Nephron (organoid): ENCODE measurements at regions not wholly inside any gene's neighbourhood (a gene's known extent, or its start where the extent isn't known, plus 50 kb on each side); places are given as distances from the start of the nearest gene placed in this dataset.
"Not testable (repeated sequence)": the region's sequence is repeated elsewhere in the genome, so short reads cannot be mapped to it uniquely, and the experiment has no call there.

Experiments
- H3K27ac Mint-ChIP-seq, 3 experiments: 2 replicates each; pipeline ENCODE4 v1.8.0; 2020; ENCODE audit warnings: mixed read lengths in 3 of 3, mild to moderate bottlenecking in 2 of 3, moderate library complexity in 1 of 3
- H3K27me3 Mint-ChIP-seq: 2 replicates; pipeline ENCODE4 v1.8.0; 2021; ENCODE audit warnings: low read depth, mild to moderate bottlenecking, moderate library complexity, mixed read lengths
- H3K36me3 Mint-ChIP-seq: 2 replicates; pipeline ENCODE4 v1.8.0; 2020; ENCODE audit warnings: low read depth, mixed read lengths
- H3K4me1 Mint-ChIP-seq: 2 replicates; pipeline ENCODE4 v1.8.0; 2020; ENCODE audit warnings: mixed read lengths
- H3K4me3 Mint-ChIP-seq, 3 experiments: 2 replicates each; pipeline ENCODE4 v1.8.0; 2020; ENCODE audit warnings: mild to moderate bottlenecking in 3 of 3, mixed read lengths in 3 of 3, moderate library complexity in 2 of 3
- H3K9me3 Mint-ChIP-seq: 2 replicates; pipeline ENCODE4 v1.8.0; 2020; ENCODE audit warnings: mixed read lengths
- TF ChIP-seq, protein P1 (sequence below), 3 experiments: fragments of 200-600 bp; sonication (generic); IDR thresholded peaks; one replicate each; pipeline ENCODE4 v1.5.0; 2021; ENCODE audit warnings: antibody characterized with exemption in 3 of 3; ENCODE audit not compliant: unreplicated experiment in 3 of 3

DNA sequence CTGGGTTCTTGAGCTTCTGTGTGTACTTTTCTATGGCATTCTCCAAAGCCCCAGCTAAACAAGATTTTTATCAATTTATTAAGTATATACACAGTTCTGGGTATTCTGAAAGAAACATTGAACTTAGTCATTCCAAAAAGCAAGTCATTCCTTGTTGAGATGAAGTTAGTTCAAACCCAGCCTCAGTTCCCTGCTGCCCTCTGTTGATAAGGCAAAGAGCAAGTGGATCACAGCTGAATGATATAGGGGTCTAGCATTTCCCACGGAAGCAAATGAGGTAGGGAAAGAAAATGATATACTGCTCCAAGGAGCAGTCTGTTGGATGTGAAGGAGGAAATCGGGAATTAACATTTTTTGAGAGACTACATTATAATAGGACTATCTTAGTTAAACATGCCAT is 841.8 kb upstream of the TENM4 start:
- Mint-ChIP-seq H3K4me1 (peaks cover 11% of the 10 kb centered on the region), H3K36me3 (no peaks in the 10 kb centered on the region), H3K9me3 (no peaks in the 10 kb centered on the region), H3K27me3 (peaks cover 4% of the 10 kb centered on the region), H3K27ac (no peak overlapping the region), H3K4me3 (no peak overlapping the region)
- TF ChIP-seq, protein P1, sequence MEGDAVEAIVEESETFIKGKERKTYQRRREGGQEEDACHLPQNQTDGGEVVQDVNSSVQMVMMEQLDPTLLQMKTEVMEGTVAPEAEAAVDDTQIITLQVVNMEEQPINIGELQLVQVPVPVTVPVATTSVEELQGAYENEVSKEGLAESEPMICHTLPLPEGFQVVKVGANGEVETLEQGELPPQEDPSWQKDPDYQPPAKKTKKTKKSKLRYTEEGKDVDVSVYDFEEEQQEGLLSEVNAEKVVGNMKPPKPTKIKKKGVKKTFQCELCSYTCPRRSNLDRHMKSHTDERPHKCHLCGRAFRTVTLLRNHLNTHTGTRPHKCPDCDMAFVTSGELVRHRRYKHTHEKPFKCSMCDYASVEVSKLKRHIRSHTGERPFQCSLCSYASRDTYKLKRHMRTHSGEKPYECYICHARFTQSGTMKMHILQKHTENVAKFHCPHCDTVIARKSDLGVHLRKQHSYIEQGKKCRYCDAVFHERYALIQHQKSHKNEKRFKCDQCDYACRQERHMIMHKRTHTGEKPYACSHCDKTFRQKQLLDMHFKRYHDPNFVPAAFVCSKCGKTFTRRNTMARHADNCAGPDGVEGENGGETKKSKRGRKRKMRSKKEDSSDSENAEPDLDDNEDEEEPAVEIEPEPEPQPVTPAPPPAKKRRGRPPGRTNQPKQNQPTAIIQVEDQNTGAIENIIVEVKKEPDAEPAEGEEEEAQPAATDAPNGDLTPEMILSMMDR (IDR thresholded peaks at IDR 0.05; ENCODE audit: unreplicated experiment in 3 of 3) = no peak

GRCh38 chr11:80281194-80281593 is 840.4 kb upstream of the TENM4 start:
- H3K9me3 Mint-ChIP-seq = no peaks in the 10 kb centered on the region
- TF ChIP-seq, protein P1 (IDR thresholded peaks at IDR 0.05; ENCODE audit: unreplicated experiment in 3 of 3) = no peak
- H3K27me3 Mint-ChIP-seq = peaks cover 4% of the 10 kb centered on the region
- H3K4me1 Mint-ChIP-seq = peaks cover 11% of the 10 kb centered on the region
- peak overlapping the region in 1 of 3 experiments; percentile 28 for H3K27ac Mint-ChIP-seq
- no peaks in the 10 kb centered on the region for H3K36me3 Mint-ChIP-seq
- H3K4me3 Mint-ChIP-seq = no peak overlapping the region

DNA sequence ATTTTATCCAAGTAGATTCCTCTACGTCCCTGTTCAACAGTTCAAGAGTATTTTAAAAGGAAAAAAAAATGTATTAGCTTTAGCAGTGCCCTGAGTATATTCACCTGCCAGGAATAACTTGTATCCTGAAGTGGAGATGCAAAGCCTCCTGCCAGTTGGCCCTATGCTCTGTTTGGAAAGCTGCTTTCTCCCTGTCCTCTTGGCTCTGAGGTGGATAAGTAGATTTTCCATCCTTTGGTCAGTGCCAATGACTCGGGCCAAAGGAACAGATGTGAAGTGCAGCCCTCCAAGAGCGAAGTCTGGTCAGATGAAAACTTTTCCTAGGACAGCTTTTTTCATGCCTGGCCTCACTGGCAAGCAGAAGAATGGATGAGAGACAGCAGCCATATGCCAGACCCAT is 839.9 kb upstream of the TENM4 start:
- TF ChIP-seq, protein P1 (IDR thresholded peaks at IDR 0.05; ENCODE audit: unreplicated experiment in 3 of 3) = no peak
- Mint-ChIP-seq H3K9me3 (no peaks in the 10 kb centered on the region), H3K27me3 (peaks cover 4% of the 10 kb centered on the region), H3K4me3 (no peak overlapping the region), H3K36me3 (no peaks in the 10 kb centered on the region), H3K27ac (peak overlapping the region in 2 of 3 experiments; percentile 20 to 28), H3K4me1 (peaks cover 11% of the 10 kb centered on the region)

DNA sequence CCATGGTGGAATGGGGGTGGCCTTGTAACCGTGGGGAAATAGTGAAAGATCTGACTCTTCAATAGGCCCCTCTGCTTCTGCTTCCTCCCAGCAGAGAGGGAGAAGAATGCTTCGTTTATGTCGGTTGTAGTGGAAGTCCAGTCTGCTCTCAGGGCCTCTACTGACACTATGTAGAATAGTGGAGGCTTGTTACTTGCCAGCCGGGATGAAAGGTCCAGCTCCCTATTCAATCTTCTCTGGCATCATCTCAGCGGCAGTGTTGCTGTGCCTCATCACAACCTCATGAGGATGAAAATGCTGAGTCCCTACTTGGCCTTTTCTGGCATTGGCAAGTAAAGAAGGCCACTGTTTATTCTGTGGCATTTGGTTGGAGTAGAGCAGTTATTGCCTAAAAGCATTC is 820.9 kb upstream of the TENM4 start:
- no peaks in the 10 kb centered on the region for H3K9me3 Mint-ChIP-seq
- H3K36me3 Mint-ChIP-seq = no peaks in the 10 kb centered on the region
- no peaks in the 10 kb centered on the region for H3K4me1 Mint-ChIP-seq
- H3K27me3 Mint-ChIP-seq = no peaks in the 10 kb centered on the region
- H3K4me3 Mint-ChIP-seq = no peak overlapping the region
- TF ChIP-seq, protein P1 (IDR thresholded peaks at IDR 0.05; ENCODE audit: unreplicated experiment in 3 of 3) = no peak
- H3K27ac Mint-ChIP-seq = no peak overlapping the region

DNA sequence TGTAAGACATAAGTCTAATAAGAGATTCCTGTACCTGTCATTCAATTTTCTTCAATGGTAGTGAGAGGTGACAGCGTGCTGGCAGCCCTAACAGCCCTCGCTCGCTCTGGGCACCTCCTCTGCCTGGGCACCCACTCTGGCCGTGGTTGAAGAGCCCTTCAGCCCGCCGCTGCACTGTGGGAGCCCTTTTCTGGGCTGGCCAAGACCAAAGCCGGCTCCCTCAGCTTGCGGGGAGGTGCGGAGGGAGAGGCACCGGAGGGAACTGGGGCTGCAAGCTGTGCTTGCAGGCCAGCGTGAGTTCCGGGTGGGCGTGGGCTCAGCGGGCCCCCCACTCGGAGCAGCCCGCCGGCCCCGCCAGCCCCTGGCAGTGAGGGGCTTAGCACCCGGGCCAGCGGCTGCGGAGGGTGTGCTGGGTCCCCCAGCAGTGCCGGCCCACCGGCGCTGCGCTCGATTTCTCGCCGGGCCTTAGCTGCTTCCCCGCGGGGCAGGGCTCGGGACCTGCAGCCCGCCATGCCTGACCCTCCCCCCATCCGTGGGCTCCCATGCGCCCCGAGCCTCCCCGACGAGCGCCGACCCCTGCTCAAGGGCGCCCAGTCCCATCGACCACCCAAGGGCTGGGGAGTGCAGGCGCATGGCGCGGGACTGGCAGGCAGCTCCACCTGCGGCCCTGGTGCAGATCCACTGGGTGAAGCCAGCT is 816.6 kb upstream of the TENM4 start:
- not testable (repeated sequence) for H3K4me1 Mint-ChIP-seq, H3K36me3 Mint-ChIP-seq, H3K27ac Mint-ChIP-seq, H3K9me3 Mint-ChIP-seq, H3K4me3 Mint-ChIP-seq, H3K27me3 Mint-ChIP-seq

DNA sequence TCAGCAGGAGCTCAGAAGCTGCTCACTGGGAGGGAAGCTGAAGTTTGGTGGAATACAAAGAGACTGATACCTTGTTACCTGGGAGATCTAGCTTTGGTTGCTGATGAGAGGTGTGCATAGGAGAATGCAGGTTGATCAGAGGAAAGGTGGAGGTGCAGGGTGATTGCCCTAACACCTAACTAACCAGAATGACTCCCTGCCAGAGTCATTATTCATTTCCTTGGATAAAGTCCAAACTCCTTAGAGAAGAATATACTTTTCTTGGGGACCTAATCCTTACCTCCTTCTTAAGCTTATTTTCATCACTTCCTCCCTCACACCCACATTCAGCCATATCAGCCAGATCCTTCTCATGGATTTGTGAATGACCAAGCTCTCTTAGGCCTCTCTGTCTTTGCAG is 814.2 kb upstream of the TENM4 start:
- H3K4me3 Mint-ChIP-seq = no peak overlapping the region
- H3K27me3 Mint-ChIP-seq = peaks cover 6% of the 10 kb centered on the region
- no peaks in the 10 kb centered on the region for H3K36me3 Mint-ChIP-seq
- no peak overlapping the region for H3K27ac Mint-ChIP-seq
- H3K4me1 Mint-ChIP-seq = no peaks in the 10 kb centered on the region
- TF ChIP-seq, protein P1 (IDR thresholded peaks at IDR 0.05; ENCODE audit: unreplicated experiment in 3 of 3) = no peak
- no peaks in the 10 kb centered on the region for H3K9me3 Mint-ChIP-seq
